ENCODE measurements at regions not wholly inside any gene's neighbourhood (a gene's known extent, or its start where the extent isn't known, plus 50 kb on each side); places are given as distances from the start of the nearest gene placed in this dataset.

GRCh38 chr9:103210607-103211006 is 215.5 kb downstream of the CYLC2 start:
- no peaks in the 10 kb centered on the region for H3K36me3 ChIP-seq (ENCODE audit: control insufficient read depth in 2 of 2, insufficient read depth in 1 of 2, low read length in 2 of 2)
- no peaks in the 10 kb centered on the region for H3K9me3 ChIP-seq (ENCODE audit: control insufficient read depth, insufficient read depth, low read depth, low read length)
- no peak overlapping the region for H3K27ac ChIP-seq (ENCODE audit: extremely low read depth, low read depth, low read length)
- no peaks in the 10 kb centered on the region for H3K4me1 ChIP-seq (ENCODE audit: control insufficient read depth, insufficient read depth, low read length)
- ChIA-PET CTCF (no interaction called here), POLR2A (no interaction called here)
- H3K4me3 ChIP-seq (ENCODE audit: low read depth, low read length) = no peak overlapping the region
- TF ChIP-seq ZNF707 (tag by site-specific recombination; IDR thresholded peaks at IDR 0.05) (peak; percentile 77), ZNF423 (tag by site-specific recombination; IDR thresholded peaks at IDR 0.05) (no peak), ZNF26 (tag by site-specific recombination; IDR thresholded peaks at IDR 0.05) (no peak), PATZ1 (tag by site-specific recombination; IDR thresholded peaks at IDR 0.05) (no peak)

- no peak for TF ChIP-seq PRDM1 (tag by site-specific recombination; IDR thresholded peaks at IDR 0.05)
- TF ChIP-seq CTCF (tag by site-specific recombination; IDR thresholded peaks at IDR 0.05) = no peak
- TF ChIP-seq ZSCAN23 (tag by site-specific recombination; IDR thresholded peaks at IDR 0.05) = no peak
- TF ChIP-seq ZNF792 (tag by site-specific recombination; IDR thresholded peaks at IDR 0.05) = no peak
- TF ChIP-seq ZNF175 (tag by site-specific recombination; IDR thresholded peaks at IDR 0.05) = no peak
- TF ChIP-seq RBAK (tag by site-specific recombination; IDR thresholded peaks at IDR 0.05) = no peak
- TF ChIP-seq ZNF292 (tag by site-specific recombination; IDR thresholded peaks at IDR 0.05; ENCODE audit: borderline replicate concordance, low read depth) = no peak
- no peak for TF ChIP-seq ZNF184 (tag by site-specific recombination; IDR thresholded peaks at IDR 0.05)
- no peak for TF ChIP-seq ZNF26 (tag by site-specific recombination; IDR thresholded peaks at IDR 0.05)
- no peak for TF ChIP-seq ZNF18 (tag by site-specific recombination; IDR thresholded peaks at IDR 0.05)
- no peak for TF ChIP-seq ZNF704 (tag by site-specific recombination; IDR thresholded peaks at IDR 0.05)
- no peak for TF ChIP-seq ZNF473 (tag by site-specific recombination; IDR thresholded peaks at IDR 0.05)
- TF ChIP-seq ZNF518A (tag by site-specific recombination; conservative IDR thresholded peaks at IDR 0.05; ENCODE audit: low read depth) = no peak
- no peak for TF ChIP-seq ZNF514 (tag by site-specific recombination; IDR thresholded peaks at IDR 0.05)
- TF ChIP-seq ZNF664 (tag by site-specific recombination; IDR thresholded peaks at IDR 0.05) = no peak
- CTCF ChIA-PET = no interaction called here
Observed at GRCh38 chr9:103215197-103215596, 220.1 kb downstream of the CYLC2 start.

More at GRCh38 chr9:103215197-103215596, 220.1 kb downstream of the CYLC2 start:
- no peak overlapping the region for H3K27ac ChIP-seq (ENCODE audit: extremely low read depth, low read depth, low read length)
- H3K9me3 ChIP-seq (ENCODE audit: control insufficient read depth, insufficient read depth, low read depth, low read length) = no peaks in the 10 kb centered on the region
- no peaks in the 10 kb centered on the region for H3K4me1 ChIP-seq (ENCODE audit: control insufficient read depth, insufficient read depth, low read length)
- H3K36me3 ChIP-seq (ENCODE audit: control insufficient read depth in 2 of 2, insufficient read depth in 1 of 2, low read length in 2 of 2) = no peaks in the 10 kb centered on the region
- POLR2A ChIA-PET = no interaction called here
- no peak overlapping the region for H3K4me3 ChIP-seq (ENCODE audit: low read depth, low read length)
